ENCODE measurements at regions not wholly inside any gene's neighbourhood (a gene's known extent, or its start where the extent isn't known, plus 50 kb on each side); places are given as distances from the start of the nearest gene placed in this dataset.

DNA sequence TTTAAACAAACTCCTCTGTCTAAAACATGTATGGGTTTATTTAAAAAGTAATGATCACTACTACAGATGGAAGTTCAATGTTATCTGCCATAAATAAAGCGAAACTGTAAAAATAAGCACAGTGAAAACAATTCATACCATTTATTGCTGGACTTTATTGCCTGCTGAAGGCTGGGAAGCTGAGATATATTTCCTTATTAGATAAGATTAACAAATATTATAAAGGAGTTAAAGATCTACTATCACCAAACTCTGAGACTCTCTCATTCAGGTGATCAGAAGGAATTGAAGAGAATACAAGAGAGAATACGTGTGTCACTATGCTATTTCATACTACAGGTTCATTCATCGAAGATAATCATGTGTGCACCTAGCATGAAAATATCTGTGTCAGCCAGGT is 190.9 kb upstream of the ATP10B start:
- H3K9me1 ChIP-seq (ENCODE audit: control insufficient read depth, extremely low read depth, insufficient read depth, low read length) = no peaks in the 10 kb centered on the region
- H3K27me3 ChIP-seq (ENCODE audit: control insufficient read depth, extremely low read depth, insufficient read depth, low read length) = no peaks in the 10 kb centered on the region
- no peaks in the 10 kb centered on the region for H3K9me3 ChIP-seq (ENCODE audit: control insufficient read depth, low read depth, low read length)
- H3K4me2 ChIP-seq (ENCODE audit: control insufficient read depth, extremely low read depth, insufficient read depth, low read depth, low read length) = no peak overlapping the region
- DNase-seq (ENCODE audit: low read depth, low spot score) (no peak), FAIRE-seq (no peak)
- H4K20me1 ChIP-seq (ENCODE audit: control insufficient read depth, extremely low read depth, insufficient read depth, low read length) = no peaks in the 10 kb centered on the region
- H3K79me2 ChIP-seq (ENCODE audit: control insufficient read depth, insufficient read depth, low read length) = no peaks in the 10 kb centered on the region
- no peak overlapping the region for H3K4me3 ChIP-seq (ENCODE audit: control insufficient read depth in 2 of 3, extremely low read depth in 1 of 3, insufficient read depth in 2 of 3, low read depth in 1 of 3, low read length in 3 of 3)
- no peaks in the 10 kb centered on the region for H3K4me1 ChIP-seq (ENCODE audit: control insufficient read depth, extremely low read depth, insufficient read depth, low read length)
- no peak overlapping the region for H2AFZ ChIP-seq (ENCODE audit: control insufficient read depth, low read length)
- H3K27ac ChIP-seq (ENCODE audit: control insufficient read depth, insufficient read depth, low read length) = no peak overlapping the region
- no peak overlapping the region for H3K9ac ChIP-seq (ENCODE audit: control insufficient read depth, extremely low read depth, insufficient read depth, low read length)
- TF ChIP-seq EZH2 (IDR thresholded peaks at IDR 0.05; ENCODE audit: low read length) = no peak
- TF ChIP-seq, protein P1, sequence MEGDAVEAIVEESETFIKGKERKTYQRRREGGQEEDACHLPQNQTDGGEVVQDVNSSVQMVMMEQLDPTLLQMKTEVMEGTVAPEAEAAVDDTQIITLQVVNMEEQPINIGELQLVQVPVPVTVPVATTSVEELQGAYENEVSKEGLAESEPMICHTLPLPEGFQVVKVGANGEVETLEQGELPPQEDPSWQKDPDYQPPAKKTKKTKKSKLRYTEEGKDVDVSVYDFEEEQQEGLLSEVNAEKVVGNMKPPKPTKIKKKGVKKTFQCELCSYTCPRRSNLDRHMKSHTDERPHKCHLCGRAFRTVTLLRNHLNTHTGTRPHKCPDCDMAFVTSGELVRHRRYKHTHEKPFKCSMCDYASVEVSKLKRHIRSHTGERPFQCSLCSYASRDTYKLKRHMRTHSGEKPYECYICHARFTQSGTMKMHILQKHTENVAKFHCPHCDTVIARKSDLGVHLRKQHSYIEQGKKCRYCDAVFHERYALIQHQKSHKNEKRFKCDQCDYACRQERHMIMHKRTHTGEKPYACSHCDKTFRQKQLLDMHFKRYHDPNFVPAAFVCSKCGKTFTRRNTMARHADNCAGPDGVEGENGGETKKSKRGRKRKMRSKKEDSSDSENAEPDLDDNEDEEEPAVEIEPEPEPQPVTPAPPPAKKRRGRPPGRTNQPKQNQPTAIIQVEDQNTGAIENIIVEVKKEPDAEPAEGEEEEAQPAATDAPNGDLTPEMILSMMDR (optimal IDR thresholded peaks at IDR 0.05 in 1 of 3, IDR thresholded peaks at IDR 0.05 in 1 of 3, conservative IDR thresholded peaks at IDR 0.05 in 1 of 3; ENCODE audit: extremely low read depth in 1 of 3, insufficient read depth in 2 of 3, low read length in 3 of 3) = no peak
- no peaks in the 10 kb centered on the region for H3K36me3 ChIP-seq (ENCODE audit: control insufficient read depth in 2 of 2, extremely low read depth in 1 of 2, insufficient read depth in 2 of 2, low read length in 2 of 2)
- dilution Hi-C loops (cut with MboI; ENCODE audit: extremely low pct_ligation_motif_present, low sequenced_read_pairs) = no loop called here

- Histone ChIP-seq H3K4me3 (ENCODE audit: control insufficient read depth in 2 of 3, extremely low read depth in 1 of 3, insufficient read depth in 2 of 3, low read depth in 1 of 3, low read length in 3 of 3) (no peak overlapping the region), H3K9me1 (ENCODE audit: control insufficient read depth, extremely low read depth, insufficient read depth, low read length) (no peaks in the 10 kb centered on the region), H3K9ac (ENCODE audit: control insufficient read depth, extremely low read depth, insufficient read depth, low read length) (no peak overlapping the region), H3K4me1 (ENCODE audit: control insufficient read depth, extremely low read depth, insufficient read depth, low read length) (no peaks in the 10 kb centered on the region), H3K36me3 (ENCODE audit: control insufficient read depth in 2 of 2, extremely low read depth in 1 of 2, insufficient read depth in 2 of 2, low read length in 2 of 2) (no peaks in the 10 kb centered on the region), H3K27me3 (ENCODE audit: control insufficient read depth, extremely low read depth, insufficient read depth, low read length) (no peaks in the 10 kb centered on the region), H3K27ac (ENCODE audit: control insufficient read depth, insufficient read depth, low read length) (no peak overlapping the region), H3K79me2 (ENCODE audit: control insufficient read depth, insufficient read depth, low read length) (no peaks in the 10 kb centered on the region), H4K20me1 (ENCODE audit: control insufficient read depth, extremely low read depth, insufficient read depth, low read length) (no peaks in the 10 kb centered on the region), H3K9me3 (ENCODE audit: control insufficient read depth, low read depth, low read length) (no peaks in the 10 kb centered on the region), H2AFZ (ENCODE audit: control insufficient read depth, low read length) (no peak overlapping the region), H3K4me2 (ENCODE audit: control insufficient read depth, extremely low read depth, insufficient read depth, low read depth, low read length) (no peak overlapping the region)
- dilution Hi-C loops (cut with MboI; ENCODE audit: extremely low pct_ligation_motif_present, low sequenced_read_pairs) = no loop called here
- FAIRE-seq = no peak
- TF ChIP-seq, protein P1 (optimal IDR thresholded peaks at IDR 0.05 in 1 of 3, IDR thresholded peaks at IDR 0.05 in 1 of 3, conservative IDR thresholded peaks at IDR 0.05 in 1 of 3; ENCODE audit: extremely low read depth in 1 of 3, insufficient read depth in 2 of 3, low read length in 3 of 3) = no peak
- no peak for TF ChIP-seq EZH2 (IDR thresholded peaks at IDR 0.05; ENCODE audit: low read length)
- DNase-seq (ENCODE audit: low read depth, low spot score) = no peak
Observed at GRCh38 chr5:161042443-161042842, 190.4 kb upstream of the ATP10B start.

Data from keratinocyte (primary cell).